ENCODE measurements at regions not wholly inside any gene's neighbourhood (a gene's known extent, or its start where the extent isn't known, plus 50 kb on each side); places are given as distances from the start of the nearest gene placed in this dataset.

GRCh38 chr5:4222147-4222546 is 626.5 kb downstream of the IRX1 start:
- TF ChIP-seq TAF1 (IDR thresholded peaks at IDR 0.05; ENCODE audit: borderline replicate concordance, insufficient read depth, low read length): no peak
- TF ChIP-seq SIN3A (IDR thresholded peaks at IDR 0.05; ENCODE audit: borderline replicate concordance, insufficient read depth, low read length): no peak
- no peak for TF ChIP-seq POLR2AphosphoS5 (IDR thresholded peaks at IDR 0.05; ENCODE audit: low read depth, low read length)
- TF ChIP-seq REST (IDR thresholded peaks at IDR 0.05; ENCODE audit: insufficient read depth in 1 of 2, low read depth in 2 of 2, low read length in 2 of 2): no peak
- no peak for TF ChIP-seq FOXP2 (optimal IDR thresholded peaks at IDR 0.05; ENCODE audit: borderline replicate concordance, extremely low read depth, extremely low read length, insufficient read depth)

All from PFSK-1 (cell line).